GM19035 (cell line): ENCODE measurements at regions not wholly inside any gene's neighbourhood (a gene's known extent, or its start where the extent isn't known, plus 50 kb on each side); places are given as distances from the start of the nearest gene placed in this dataset.

Experiments
- ATAC-seq: cut with Tn5 transposase; IDR thresholded peaks from one replicate; pipeline ENCODE4 v1.9.1; 2021; ENCODE audit not compliant: unreplicated experiment

DNA sequence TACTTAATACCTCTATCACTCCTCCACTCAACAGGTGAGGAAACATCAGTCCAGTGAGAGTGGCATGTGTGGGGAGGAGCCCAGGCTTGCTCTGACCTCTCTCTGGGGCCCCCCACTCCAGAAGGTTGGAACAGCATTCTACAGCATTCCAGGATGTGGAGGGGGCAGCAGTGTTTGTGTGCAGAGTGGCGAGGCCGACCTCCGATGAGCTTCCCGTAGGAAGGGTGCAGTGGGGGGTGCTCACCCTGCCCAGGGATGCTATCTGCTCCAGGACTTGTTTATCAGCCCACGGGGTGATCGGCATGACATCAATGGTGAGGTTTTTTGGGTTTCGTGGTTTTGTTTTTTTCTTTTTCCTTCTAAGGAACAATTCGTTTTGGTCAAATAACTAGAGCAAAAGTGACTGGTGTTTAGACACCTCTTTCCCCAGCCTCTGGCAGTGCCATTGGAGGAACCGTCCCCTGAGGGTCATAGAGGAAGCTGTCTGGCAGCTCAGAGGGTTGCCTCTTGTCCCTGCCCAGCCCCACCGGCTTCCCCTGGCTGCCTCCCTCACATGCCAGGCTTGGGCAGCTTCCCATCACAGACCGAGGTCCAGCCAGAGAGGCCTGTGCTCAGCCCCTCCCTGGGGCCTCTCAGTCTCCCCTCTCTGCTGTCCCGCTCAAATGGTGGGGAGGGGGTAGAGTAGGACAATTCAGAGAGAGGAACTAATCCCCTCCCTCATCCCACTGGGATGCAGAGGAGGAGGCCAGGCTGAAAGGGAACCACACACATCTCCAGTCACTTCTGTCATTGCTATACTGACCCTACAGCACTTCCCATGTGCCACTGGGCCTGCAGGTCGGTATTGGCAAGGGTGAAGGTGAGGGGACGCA is 96.5 kb downstream of the ZFP36L2 start:
- ATAC-seq, result no peak

DNA sequence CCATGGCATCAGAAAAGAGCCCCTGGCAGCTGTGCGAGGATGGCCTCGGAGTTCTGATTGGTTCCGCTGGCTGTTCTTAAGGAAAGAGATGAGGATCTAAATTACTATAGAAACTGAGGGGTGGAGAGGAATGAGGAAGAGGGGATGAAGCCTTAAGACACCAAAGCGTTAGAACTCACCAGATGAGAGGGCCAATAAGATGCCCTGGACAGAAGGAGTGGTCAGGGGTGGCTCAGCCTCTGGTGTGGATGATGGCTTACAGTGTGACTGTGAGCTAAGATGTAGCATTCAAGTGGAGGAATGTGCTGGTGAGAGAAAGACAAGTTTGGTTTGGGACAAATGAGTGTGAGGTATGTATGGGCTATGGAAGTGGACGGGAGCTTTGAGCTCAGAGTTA is 97.8 kb downstream of the ZFP36L2 start:
- ATAC-seq, result no peak

DNA sequence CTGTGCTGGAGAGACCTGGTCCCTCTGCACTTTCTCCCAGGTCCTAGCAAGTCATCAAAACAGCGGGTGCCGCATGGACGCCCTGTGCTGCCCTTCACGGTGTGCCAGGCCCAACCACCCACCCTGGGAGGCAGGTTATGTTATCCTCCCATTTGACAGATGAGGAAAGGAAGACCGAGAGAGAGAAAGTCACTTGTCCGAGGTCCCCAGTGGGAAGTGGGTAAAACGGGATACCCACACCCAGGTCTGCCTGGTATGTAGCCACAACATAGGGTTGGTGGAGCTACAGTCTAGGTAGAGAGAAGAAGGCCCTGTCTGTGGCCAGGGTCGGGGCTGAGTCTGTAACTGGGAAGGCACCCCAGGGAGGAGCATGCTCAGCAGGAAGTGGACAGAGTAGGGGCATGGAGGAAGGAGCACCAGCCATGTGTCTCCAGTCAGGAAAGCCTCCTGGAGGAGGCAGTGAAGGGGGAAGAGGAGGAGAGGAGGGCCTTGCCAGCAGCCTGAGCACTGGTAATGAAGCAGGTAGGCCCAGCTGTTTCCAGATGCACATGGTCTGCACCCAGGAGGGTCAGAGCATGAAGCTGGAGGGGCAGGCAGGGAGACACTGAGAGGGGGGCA is 98.4 kb downstream of the ZFP36L2 start:
- no peak for ATAC-seq

DNA sequence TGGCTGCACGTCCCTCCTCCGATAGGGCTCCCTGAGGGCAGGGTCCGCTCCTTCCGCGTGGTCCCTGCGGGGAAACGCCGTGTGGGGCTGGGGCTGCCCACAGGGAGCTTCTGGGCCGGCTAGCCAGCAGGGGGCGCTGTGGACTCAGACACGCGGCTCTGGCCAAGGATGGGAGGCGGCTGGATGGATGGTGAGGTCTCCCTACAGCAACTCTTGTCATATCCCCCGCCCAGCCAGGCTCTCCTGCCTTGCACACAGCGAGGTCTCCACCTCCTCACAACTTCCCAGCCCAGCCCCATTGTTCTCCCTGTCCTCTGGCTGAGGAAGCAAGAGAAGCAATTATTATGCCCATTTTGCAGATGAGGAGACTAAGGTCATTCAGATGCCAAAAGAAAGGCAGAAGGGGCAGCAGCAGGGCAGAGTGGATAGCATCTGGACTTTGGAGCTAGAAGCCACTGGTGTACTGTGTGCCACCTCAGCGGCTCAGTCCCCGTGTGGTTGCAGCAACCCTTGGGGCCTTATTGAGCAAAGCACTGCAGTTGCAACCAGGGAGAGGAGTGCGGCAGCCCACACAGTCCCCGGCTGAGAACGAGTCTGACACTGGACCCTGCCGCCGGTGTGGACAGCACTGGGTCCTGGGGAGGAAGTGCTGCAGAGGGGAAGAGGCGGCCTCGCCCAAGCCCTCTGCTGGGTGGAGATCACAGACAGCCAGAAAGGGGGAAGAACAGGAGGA is 99.0 kb downstream of the ZFP36L2 start:
- ATAC-seq, result no peak

DNA sequence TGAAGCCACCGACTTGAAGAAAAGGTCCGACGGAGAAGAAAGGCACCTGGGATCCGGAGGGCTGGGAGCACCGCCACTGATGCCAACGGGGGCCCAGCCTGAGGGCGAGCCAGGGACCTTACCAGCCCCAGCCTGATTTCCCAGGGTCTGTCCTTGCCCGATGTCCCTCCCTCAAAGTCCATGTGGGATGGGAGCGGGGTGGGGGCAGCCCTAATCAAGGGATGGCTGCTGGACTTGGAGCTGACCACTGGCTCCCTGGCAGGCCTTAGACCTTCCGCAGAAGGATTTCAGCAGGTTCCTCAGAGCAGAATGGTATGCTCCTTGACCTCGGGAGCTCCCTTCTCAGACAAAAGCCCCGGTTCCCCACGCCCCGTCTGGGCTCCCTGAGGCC is 99.6 kb downstream of the ZFP36L2 start:
- ATAC-seq, result no peak

DNA sequence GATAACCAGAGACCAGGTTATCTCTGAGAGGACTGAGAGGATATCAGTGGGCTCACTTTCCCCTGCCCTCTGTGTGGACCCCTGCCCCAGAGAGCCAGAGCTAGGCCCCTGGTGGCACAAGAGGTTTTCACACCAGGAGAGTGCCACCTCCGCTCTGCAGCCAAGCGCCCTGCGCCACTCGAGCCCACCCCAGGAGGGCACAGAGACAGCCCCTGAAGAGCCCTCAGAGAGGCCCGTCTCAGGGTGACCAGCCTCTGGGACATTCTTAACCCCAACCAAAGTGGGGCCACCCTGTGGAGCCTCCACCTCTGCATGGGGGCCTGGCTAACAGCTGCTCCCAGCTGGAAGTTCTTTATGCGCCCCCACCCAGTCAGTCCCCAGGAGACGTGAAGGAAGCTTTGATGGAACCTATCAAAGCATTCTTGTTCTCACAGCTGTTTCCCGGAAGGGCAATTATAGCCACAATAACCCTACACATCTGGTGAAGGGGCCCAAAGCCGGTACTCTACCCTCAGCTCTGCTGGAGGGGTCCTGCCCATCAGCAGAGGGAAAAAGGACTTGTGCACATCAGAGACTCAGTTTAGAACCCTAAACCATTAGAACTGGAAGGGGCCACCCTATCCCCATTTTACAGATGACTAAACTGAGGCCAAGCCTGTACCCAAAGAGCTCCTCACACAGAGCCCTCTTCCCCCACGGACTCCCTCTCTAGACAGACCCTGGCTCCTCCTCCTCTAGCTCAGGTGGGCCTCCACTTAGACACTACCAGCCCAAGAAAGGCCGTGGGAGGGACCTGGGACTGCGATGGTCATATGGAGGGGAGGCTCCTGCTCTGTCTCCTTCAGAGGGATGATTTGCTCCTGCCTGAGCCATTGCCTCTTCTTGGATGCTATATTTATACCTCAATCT is 101.1 kb downstream of the ZFP36L2 start:
- no peak for ATAC-seq

DNA sequence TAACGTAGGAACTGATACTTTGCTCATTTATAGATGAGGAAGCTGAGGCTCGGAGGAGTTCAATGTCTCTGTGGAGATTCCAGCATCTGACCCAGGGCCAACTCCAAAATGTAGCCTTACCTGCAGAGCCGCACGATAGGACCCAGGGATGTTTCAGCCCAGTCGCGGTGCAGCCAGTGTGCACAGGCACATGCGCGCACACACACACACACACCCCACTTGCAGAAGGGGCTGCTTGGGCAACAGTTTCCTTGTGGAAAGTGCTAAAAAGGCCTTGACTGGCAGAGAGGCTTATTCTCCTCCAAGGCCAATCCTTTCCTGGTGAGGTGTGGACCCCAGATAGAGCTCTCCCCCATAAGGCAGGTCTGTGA is 101.7 kb downstream of the ZFP36L2 start:
- no peak for ATAC-seq

DNA sequence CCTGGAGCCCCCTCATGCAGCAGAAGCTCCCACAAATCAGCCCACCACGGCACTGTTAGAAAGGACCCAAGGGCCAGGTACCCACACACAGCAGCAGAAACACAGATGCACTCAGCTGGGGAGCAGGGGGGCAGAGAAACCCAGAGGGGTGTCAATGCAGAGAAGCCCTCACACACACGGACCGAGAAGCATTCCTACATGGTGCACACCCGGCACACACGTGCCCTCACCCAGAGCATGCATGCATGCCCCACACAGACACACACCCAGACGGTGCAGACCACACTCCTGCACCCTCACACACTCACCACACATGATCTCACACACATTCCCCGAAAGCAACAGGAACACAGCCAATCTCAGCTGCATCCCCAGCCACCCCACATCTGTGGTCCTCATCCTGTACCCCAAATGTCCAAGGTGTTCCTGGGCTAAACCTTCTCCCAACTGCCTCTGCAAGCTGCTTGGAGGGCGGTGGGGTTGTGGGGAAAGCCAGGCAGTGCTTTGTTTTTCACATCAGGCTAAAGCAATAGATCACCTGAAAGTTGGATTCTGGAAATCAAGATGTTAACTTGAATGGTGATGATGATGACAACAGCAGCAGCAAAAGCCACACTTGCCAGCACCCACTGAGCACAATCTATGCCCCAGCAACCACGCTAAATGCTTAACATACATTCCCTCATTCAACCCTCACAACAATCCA is 102.3 kb downstream of the ZFP36L2 start:
- ATAC-seq, result no peak

DNA sequence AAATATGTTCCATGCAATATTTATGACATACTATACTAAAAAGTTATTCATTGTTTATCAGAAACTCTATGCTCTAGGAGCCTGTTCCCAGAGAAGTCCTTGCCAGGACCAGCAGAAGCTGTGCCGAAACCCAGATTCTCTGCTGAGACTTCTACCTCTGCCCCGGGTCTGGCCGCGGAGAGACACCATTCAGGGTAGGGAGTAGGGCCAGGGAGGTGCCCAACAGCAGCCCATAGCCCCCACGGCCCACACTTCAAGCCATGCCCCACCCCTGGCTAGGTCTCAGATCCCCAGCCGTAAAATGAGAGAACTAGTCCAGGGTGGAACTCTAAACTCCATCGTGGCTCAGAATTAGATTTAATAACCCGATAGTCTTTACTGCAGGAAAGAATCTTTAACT is 102.9 kb downstream of the ZFP36L2 start:
- no peak for ATAC-seq

DNA sequence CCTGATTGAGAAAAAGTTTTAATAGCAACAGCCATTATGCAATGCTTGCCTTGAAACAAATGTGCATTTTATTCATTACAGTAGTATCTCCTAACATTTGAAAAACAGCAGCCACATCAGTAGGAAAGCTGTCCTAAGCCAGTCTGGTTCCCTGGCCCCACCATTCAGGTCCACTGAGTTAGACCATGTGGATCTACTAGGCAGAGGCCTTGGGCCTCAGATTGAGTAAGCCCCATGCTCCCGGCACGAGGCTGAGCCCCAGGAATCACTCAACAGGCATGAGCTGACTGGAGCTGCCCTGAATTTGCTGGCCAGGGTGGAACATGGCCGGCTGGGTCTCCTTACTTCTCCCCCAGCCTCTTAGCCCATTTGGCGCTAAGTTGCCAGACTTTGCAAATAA is 103.4 kb downstream of the ZFP36L2 start:
- no peak for ATAC-seq

DNA sequence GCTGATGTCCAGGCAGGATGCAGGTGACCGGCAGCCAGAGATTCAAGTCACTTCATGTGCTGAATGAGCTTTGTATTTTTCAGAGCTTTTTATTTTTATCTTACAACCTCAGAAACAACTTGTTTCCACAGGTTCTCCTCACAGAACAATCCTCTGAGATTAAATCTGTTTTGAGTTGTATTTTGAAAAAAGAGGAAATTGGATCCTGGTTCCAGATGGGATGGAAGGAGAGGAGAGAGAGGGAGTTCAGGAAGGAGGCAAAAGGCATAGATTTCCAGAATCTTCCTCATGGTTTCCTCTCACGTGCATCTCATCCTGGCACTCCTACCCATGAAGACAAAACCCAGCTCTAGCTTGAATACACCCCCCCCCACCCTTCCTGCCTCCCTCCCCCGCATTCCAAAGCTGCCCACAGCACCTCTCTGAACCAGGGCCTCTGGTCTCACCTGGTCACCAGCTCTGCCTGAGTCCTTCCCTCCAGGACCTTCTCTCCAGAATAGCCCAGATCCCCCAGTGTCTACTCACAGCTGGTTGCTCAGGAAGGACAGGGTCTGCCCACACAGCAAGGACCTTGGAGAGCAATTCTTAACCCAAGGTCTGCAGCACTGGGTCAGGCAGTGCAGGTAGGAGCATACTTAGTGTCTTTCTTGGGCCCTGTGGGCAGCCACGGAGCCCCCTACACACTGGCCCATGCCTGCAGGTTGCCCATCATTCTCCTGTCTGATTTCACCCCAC is 104.7 kb downstream of the ZFP36L2 start:
- no peak for ATAC-seq

DNA sequence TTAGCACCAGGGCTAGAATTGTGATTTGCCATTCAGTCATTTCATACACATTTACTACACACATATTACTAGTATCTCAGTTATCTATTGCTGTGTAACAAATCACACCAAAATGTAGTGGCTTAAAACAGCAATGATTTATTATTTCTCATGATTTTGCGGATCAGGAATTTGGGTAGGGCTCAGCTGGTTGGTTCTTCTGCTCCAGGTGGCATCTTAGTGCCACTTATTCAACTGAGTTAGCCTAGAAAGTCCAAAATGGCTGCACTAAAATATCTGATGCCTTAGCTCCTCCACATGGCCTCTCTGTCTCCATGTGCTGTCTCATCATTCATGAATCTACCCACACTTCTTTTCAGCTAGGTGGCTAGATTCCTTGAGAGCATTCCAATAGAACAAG is 107.1 kb downstream of the ZFP36L2 start:
- no peak for ATAC-seq

DNA sequence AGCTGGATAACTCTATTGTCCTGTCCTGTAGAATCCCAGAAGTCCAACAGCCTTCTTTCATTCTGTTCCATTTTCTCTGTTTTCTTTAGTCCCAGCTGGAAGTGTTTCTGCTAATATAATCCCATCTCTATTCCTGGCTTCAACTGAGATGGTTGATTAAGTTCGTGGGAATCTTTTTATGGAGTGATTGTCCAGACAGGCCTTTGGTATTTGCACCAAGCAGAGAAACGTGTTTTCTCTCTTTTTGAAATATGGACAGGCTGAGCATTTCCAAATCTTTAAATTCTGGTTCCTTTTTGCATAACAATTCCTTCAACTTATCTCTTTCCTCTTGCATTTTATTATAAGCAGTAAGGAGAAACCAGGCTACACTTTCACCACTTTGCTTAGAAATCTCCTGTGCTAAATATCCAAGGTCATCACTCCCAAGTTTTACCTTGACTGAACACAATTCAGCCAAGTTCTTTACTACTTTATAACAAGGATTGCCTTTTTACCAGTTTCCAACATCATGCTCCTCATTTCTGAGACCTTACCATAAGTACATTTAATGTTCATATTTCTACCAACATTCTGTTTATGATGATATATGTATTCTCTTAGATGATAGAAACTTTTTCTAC is 108.8 kb downstream of the ZFP36L2 start:
- ATAC-seq, result no peak

DNA sequence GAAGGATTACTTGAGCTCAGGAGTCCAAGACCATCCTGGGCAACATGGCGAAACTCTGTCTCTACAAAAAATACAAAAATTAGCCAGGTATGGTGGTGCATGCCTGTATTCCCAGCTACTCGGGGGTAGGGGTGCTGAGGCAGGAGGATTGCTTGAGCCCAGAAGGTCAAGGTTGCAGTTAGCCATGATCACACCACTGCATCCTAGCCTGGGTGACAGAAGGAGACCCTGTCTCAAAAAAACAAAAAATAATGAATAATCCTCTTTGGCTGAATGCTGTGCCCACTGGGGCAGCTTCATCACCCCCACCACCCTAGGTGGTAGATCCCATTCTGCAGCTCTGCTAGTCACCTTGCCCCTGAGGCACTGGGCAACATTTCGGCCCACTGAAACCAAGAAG is 109.4 kb downstream of the ZFP36L2 start:
- no peak for ATAC-seq

DNA sequence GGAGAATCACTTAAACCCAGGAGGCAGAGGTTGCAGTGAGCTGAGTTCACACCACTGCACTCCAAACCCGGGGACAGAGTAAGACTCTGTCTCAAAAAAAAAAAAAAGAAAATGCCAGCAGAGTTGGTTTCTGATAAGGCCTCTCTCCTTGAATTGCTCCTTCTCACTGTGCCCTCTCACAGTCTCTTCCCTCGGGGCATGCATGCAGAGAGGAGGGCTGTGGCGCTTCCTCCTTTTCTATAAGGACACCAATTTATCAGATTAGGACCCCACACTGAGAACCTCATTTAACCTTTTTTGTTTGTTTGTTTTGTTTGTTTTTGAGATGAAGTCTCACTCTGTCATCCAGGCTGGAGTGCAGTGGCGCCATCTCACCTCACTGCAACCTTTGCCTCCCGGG is 110.5 kb downstream of the ZFP36L2 start:
- no peak for ATAC-seq

DNA sequence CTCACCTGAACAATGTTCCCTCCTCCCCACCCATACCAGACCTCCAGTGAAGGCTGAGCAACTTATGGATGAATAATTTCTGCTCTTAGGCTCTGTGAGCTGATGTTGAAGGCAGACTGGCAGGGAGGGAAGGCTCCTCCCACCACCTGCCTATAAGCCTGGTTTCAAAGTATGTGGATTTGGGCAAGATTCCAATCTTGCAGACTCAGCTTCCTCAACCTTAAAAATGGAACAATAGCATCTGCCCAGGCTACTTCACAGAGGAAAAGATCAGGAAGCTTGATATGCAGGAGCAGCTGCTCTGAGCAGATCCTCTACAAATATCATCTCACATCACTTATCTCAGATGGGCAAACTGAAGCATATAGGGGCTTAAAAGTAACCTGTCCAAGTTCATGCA is 112.2 kb downstream of the ZFP36L2 start:
- ATAC-seq, result no peak

DNA sequence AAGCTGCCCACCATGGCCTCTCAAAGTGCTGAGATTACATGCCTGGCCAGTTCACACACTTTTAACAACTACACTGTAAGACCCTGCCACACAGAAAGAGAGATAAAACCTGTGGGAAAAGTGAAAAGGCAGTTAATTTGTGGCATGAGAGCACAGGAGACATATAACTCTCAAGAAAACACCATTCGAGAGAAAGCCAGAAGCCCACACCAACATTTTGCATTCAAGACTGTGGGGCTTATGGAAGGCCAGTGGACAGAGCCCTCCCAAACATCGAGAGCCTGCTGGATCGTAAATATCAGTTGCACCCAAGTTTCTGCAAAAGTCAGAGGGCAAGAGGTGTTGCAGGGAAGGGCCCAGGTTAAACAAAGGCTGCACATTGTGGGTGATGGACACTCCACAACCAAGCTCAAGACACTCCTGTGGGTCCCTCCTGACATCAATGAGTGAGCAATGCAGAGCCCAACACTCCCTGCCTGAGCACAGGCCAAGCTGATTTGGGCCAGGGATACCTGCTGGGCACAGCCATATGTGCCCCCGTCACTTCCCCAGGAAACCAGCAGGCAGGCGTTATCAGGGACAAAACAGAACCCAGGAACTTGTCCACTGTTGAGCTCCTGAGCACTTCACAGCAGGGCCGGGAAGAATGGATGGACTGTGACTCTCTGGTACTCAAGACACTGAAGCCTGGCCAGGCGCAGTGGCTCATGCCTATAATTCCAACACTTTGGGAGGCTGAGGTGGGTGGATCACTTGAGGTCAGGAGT is 114.4 kb downstream of the ZFP36L2 start:
- no peak for ATAC-seq

DNA sequence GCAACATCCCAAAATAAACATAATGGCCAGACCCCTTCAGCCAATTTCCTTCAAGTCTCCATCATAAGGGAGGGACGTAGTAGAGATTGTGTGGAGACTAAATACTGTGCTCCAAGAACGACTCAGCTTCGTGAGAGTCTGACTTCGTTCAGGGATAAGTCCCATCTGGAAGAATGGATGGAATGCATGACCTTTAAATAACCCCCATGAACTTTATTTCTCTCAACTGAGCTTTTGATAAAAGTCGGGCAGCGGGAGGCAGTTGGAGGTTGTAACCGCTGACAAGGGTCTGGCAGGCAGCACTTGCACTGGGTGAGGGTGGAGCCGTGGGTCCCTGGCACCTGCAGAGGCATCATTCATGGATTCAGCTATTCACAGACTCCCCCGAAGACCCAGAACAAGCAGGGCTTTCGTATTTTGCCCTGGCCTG is 115.9 kb downstream of the ZFP36L2 start:
- ATAC-seq, result no peak
